HG03139 (cell line): ENCODE measurements at regions not wholly inside any gene's neighbourhood (a gene's known extent, or its start where the extent isn't known, plus 50 kb on each side); places are given as distances from the start of the nearest gene placed in this dataset.

Source experiments
- ATAC-seq: cut with Tn5 transposase; IDR thresholded peaks from one replicate; pipeline ENCODE4 v1.9.1; 2021; ENCODE audit not compliant: unreplicated experiment

GRCh38 chr14:95442633-95443021, 73.8 kb downstream of the SYNE3 start:
- ATAC-seq = peak; percentile 85

GRCh38 chr14:95442016-95442632, 74.3 kb downstream of the SYNE3 start:
- no peak for ATAC-seq

GRCh38 chr14:95440951-95441350, 75.5 kb downstream of the SYNE3 start:
- no peak for ATAC-seq

GRCh38 chr14:95440496-95440895, 76.0 kb downstream of the SYNE3 start:
- ATAC-seq = no peak

GRCh38 chr14:95439881-95440280, 76.6 kb downstream of the SYNE3 start:
- no peak for ATAC-seq

GRCh38 chr14:95437715-95438114, 78.7 kb downstream of the SYNE3 start:
- ATAC-seq = no peak

GRCh38 chr14:95436354-95436753, 80.1 kb downstream of the SYNE3 start:
- ATAC-seq = no peak

- no peak for ATAC-seq
These were observed 82.3 kb downstream of the SYNE3 start for GRCh38 chr14:95434121-95434520.

GRCh38 chr14:95433094-95433478, 83.4 kb downstream of the SYNE3 start:
- no peak for ATAC-seq

GRCh38 chr14:95432144-95433093, 84.0 kb downstream of the SYNE3 start:
- no peak for ATAC-seq

GRCh38 chr14:95431199-95432143, 85.0 kb downstream of the SYNE3 start:
- no peak for ATAC-seq

GRCh38 chr14:95428557-95428956, 87.9 kb downstream of the SYNE3 start:
- ATAC-seq = no peak

GRCh38 chr14:95426116-95426475, 90.4 kb downstream of the SYNE3 start:
- ATAC-seq = no peak

GRCh38 chr14:95425369-95426115, 90.9 kb downstream of the SYNE3 start:
- ATAC-seq = no peak

GRCh38 chr14:95424529-95424928, 91.9 kb downstream of the SYNE3 start:
- ATAC-seq = no peak

- ATAC-seq = no peak
These were observed 94.7 kb downstream of the SYNE3 start for GRCh38 chr14:95421741-95422140.

- ATAC-seq = no peak
These were observed 96.4 kb downstream of the SYNE3 start for GRCh38 chr14:95420060-95420459.

GRCh38 chr14:95419569-95419968, 96.9 kb downstream of the SYNE3 start:
- no peak for ATAC-seq

GRCh38 chr14:95418858-95419257, 97.6 kb downstream of the SYNE3 start:
- no peak for ATAC-seq

GRCh38 chr14:95417492-95417891, 97.8 kb upstream of the CLMN start:
- ATAC-seq = no peak

GRCh38 chr14:95415993-95416392, 96.3 kb upstream of the CLMN start:
- ATAC-seq = no peak
